H1 (cell line): ENCODE measurements at regions not wholly inside any gene's neighbourhood (a gene's known extent, or its start where the extent isn't known, plus 50 kb on each side); places are given as distances from the start of the nearest gene placed in this dataset.

Source experiments
- BRCA1 ChIP-seq: IDR thresholded peaks from 2 replicates; pipeline ENCODE4 v1.6.1; 2012; ENCODE audit warnings: low read depth, low read length, improper control_type of control experiment
- CEBPB ChIP-seq: IDR thresholded peaks from 2 replicates; pipeline ENCODE4 v1.6.1; 2012; ENCODE audit warnings: low read depth, low read length
- EGR1 ChIP-seq: IDR thresholded peaks from 2 replicates; pipeline ENCODE4 v1.6.1; 2011; ENCODE audit warnings: low read depth, low read length, borderline replicate concordance
- EP300 ChIP-seq, 2 experiments: IDR thresholded peaks; 1 replicate in 1 of 2; 2 replicates in 1 of 2; pipeline ENCODE4 v1.6.1; 2011 to 2012; ENCODE audit warnings: low read depth in 2 of 2, low read length in 2 of 2, mild to moderate bottlenecking in 2 of 2, borderline replicate concordance in 1 of 2, inconsistent platforms in 1 of 2, moderate library complexity in 1 of 2
- NANOG ChIP-seq: IDR thresholded peaks from 2 replicates; pipeline ENCODE4 v1.6.1; 2011; ENCODE audit warnings: low read length, low read depth, mild to moderate bottlenecking, inconsistent platforms; ENCODE audit not compliant: insufficient read depth, poor library complexity, severe bottlenecking
- POLR2A ChIP-seq, 2 experiments: IDR thresholded peaks; 1 replicate in 1 of 2; 2 replicates in 1 of 2; pipeline ENCODE4 v1.6.1; 2011; ENCODE audit warnings: low read depth in 2 of 2, low read length in 2 of 2, mild to moderate bottlenecking in 2 of 2; ENCODE audit errors: control extremely low read depth in 1 of 2
- POLR2AphosphoS5 ChIP-seq: IDR thresholded peaks from 2 replicates; pipeline ENCODE4 v1.6.1; 2011; ENCODE audit warnings: low read depth, low read length
- SAP30 ChIP-seq: fragments of 300-600 bp; sonication (generic); IDR thresholded peaks from 2 replicates; pipeline ENCODE4 v1.7.1; 2012; ENCODE audit warnings: low read length, moderate library complexity, mild to moderate bottlenecking, inconsistent platforms; ENCODE audit not compliant: insufficient read depth, insufficient replicate concordance
- SP4 ChIP-seq: IDR thresholded peaks from 2 replicates; pipeline ENCODE4 v1.6.1; 2012; ENCODE audit warnings: low read length, inconsistent platforms
- SRF ChIP-seq: IDR thresholded peaks from 2 replicates; pipeline ENCODE4 v1.6.1; 2011; ENCODE audit warnings: mild to moderate bottlenecking, low read depth, low read length, moderate library complexity
- ZNF274 ChIP-seq: IDR thresholded peaks from 2 replicates; pipeline ENCODE4 v1.7.0; 2012; ENCODE audit warnings: low read length, borderline replicate concordance; ENCODE audit errors: extremely low read depth
- TF ChIP-seq, protein P1 (sequence below), 3 experiments: IDR thresholded peaks; 1 replicate in 2 of 3; 2 replicates in 1 of 3; pipeline versions ENCODE4 v1.5.1 to v1.6.1; 2011; ENCODE audit warnings: low read length in 3 of 3, mild to moderate bottlenecking in 3 of 3, inconsistent platforms in 2 of 3, low read depth in 1 of 3, moderate library complexity in 1 of 3; ENCODE audit not compliant: insufficient read depth in 1 of 3; ENCODE audit errors: control extremely low read depth in 1 of 3
- TF ChIP-seq, protein P2 (sequence below): IDR thresholded peaks from 2 replicates; pipeline ENCODE4 v1.6.1; 2011; ENCODE audit warnings: low read length, improper control_type of control experiment

DNA sequence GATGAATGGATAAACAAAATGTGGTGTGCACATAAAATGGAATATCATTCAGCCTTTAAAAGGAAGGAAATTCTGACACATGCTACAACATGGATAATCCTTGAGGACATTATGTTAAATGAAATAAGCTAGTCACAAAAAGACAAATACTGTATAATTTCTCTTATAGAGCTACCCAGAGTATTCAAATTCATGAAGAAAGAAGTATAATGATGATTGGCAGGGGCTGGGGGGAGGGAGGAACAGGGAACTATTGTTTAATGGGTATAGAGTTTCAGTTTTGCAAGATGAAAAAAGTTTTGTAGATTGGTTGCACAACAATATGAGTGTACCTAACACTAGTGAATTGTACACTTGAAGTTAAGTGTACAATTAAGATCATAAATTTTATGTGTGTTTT lies 153.9 kb upstream of the STK26 start:
- TF ChIP-seq NANOG (no peak), EP300 (IDR thresholded peaks at IDR 0.05; ENCODE audit: borderline replicate concordance in 1 of 2, low read depth in 2 of 2, low read length in 2 of 2) (no peak), EGR1 (no peak), POLR2A (IDR thresholded peaks at IDR 0.05; ENCODE audit: control extremely low read depth in 1 of 2, low read depth in 2 of 2, low read length in 2 of 2) (no peak), ZNF274 (no peak), POLR2AphosphoS5 (no peak), BRCA1 (no peak), SRF (no peak), SP4 (no peak), CEBPB (no peak), SAP30 (no peak)
- TF ChIP-seq, protein P1, sequence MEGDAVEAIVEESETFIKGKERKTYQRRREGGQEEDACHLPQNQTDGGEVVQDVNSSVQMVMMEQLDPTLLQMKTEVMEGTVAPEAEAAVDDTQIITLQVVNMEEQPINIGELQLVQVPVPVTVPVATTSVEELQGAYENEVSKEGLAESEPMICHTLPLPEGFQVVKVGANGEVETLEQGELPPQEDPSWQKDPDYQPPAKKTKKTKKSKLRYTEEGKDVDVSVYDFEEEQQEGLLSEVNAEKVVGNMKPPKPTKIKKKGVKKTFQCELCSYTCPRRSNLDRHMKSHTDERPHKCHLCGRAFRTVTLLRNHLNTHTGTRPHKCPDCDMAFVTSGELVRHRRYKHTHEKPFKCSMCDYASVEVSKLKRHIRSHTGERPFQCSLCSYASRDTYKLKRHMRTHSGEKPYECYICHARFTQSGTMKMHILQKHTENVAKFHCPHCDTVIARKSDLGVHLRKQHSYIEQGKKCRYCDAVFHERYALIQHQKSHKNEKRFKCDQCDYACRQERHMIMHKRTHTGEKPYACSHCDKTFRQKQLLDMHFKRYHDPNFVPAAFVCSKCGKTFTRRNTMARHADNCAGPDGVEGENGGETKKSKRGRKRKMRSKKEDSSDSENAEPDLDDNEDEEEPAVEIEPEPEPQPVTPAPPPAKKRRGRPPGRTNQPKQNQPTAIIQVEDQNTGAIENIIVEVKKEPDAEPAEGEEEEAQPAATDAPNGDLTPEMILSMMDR (IDR thresholded peaks at IDR 0.05; ENCODE audit: control extremely low read depth in 1 of 3, insufficient read depth in 1 of 3, low read depth in 1 of 3, low read length in 3 of 3): no peak
- TF ChIP-seq, protein P2, sequence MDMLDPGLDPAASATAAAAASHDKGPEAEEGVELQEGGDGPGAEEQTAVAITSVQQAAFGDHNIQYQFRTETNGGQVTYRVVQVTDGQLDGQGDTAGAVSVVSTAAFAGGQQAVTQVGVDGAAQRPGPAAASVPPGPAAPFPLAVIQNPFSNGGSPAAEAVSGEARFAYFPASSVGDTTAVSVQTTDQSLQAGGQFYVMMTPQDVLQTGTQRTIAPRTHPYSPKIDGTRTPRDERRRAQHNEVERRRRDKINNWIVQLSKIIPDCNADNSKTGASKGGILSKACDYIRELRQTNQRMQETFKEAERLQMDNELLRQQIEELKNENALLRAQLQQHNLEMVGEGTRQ: no peak
